ENCODE measurements at regions not wholly inside any gene's neighbourhood (a gene's known extent, or its start where the extent isn't known, plus 50 kb on each side); places are given as distances from the start of the nearest gene placed in this dataset.

- H3K27ac ChIP-seq: no peak overlapping the region
- H3K36me3 ChIP-seq: no peaks in the 10 kb centered on the region
- DNase-seq: no peak
- no peak overlapping the region for H3K4me3 ChIP-seq
- in situ Hi-C loops (cut with MboI; ENCODE audit: low pct_ligation_motif_present in 1 of 4, low pct_unique_long_range_greater_than_20kb in 1 of 4, low sequenced_read_pairs in 3 of 4) (no loop called here), intact Hi-C loops (cut with DNase I; ENCODE audit: low total_unique reads) (no loop called here)
- H3K4me1 ChIP-seq: no peaks in the 10 kb centered on the region
- no peaks in the 10 kb centered on the region for H3K9me3 ChIP-seq
- WGBS, 2 donors (ENCODE audit: low coverage in 1 of 2): 63 to 71% methylated on average over 4 of the region's 4 CpGs
- TF ChIP-seq CTCF (IDR thresholded peaks at IDR 0.05) (no peak), POLR2AphosphoS5 (IDR thresholded peaks at IDR 0.05) (no peak), POLR2A (IDR thresholded peaks at IDR 0.05) (no peak), EP300 (IDR thresholded peaks at IDR 0.05; ENCODE audit: low read depth) (no peak)
- H3K27me3 ChIP-seq: no peaks in the 10 kb centered on the region
Measured at GRCh38 chr6:22925920-22926789, 356.8 kb downstream of the HDGFL1 start.

GRCh38 chr6:22926790-22927354 is 357.5 kb downstream of the HDGFL1 start:
- in situ Hi-C loops (cut with MboI; ENCODE audit: low pct_ligation_motif_present in 1 of 4, low pct_unique_long_range_greater_than_20kb in 1 of 4, low sequenced_read_pairs in 3 of 4): no loop called here
- Histone ChIP-seq H3K4me3 (no peak overlapping the region), H3K27ac (no peak overlapping the region), H3K4me1 (no peaks in the 10 kb centered on the region), H3K27me3 (no peaks in the 10 kb centered on the region), H3K9me3 (no peaks in the 10 kb centered on the region), H3K36me3 (no peaks in the 10 kb centered on the region)
- TF ChIP-seq POLR2AphosphoS5 (IDR thresholded peaks at IDR 0.05) (no peak), POLR2A (IDR thresholded peaks at IDR 0.05) (no peak), EP300 (IDR thresholded peaks at IDR 0.05; ENCODE audit: low read depth) (no peak), CTCF (IDR thresholded peaks at IDR 0.05) (no peak)
- no peak for DNase-seq
- intact Hi-C loops (cut with DNase I; ENCODE audit: low total_unique reads): no loop called here
- 66 to 83% methylated on average over 2 of the region's 2 CpGs for WGBS, 2 donors (ENCODE audit: low coverage in 1 of 2)

- no peaks in the 10 kb centered on the region for H3K27me3 ChIP-seq
- in situ Hi-C loops (cut with MboI; ENCODE audit: low pct_ligation_motif_present in 1 of 4, low pct_unique_long_range_greater_than_20kb in 1 of 4, low sequenced_read_pairs in 3 of 4): no loop called here
Measured at GRCh38 chr6:22928775-22929174, 359.4 kb downstream of the HDGFL1 start.

More at GRCh38 chr6:22928775-22929174, 359.4 kb downstream of the HDGFL1 start:
- H3K9me3 ChIP-seq: no peaks in the 10 kb centered on the region
- TF ChIP-seq EP300 (IDR thresholded peaks at IDR 0.05; ENCODE audit: low read depth): no peak
- TF ChIP-seq CTCF (IDR thresholded peaks at IDR 0.05): no peak
- no peak for TF ChIP-seq POLR2AphosphoS5 (IDR thresholded peaks at IDR 0.05)
- no peak for TF ChIP-seq POLR2A (IDR thresholded peaks at IDR 0.05)
- DNase-seq: no peak
- H3K27ac ChIP-seq: no peak overlapping the region
- H3K4me1 ChIP-seq: no peaks in the 10 kb centered on the region
- WGBS, 2 donors (ENCODE audit: low coverage in 1 of 2): 50 to 68% methylated on average over 1 to 2 of the region's 2 CpGs
- H3K4me3 ChIP-seq: no peak overlapping the region
- no peaks in the 10 kb centered on the region for H3K36me3 ChIP-seq
- intact Hi-C loops (cut with DNase I; ENCODE audit: low total_unique reads): no loop called here

Measured in transverse colon (tissue), 4 donors.